HG02610 (cell line): ENCODE measurements at regions not wholly inside any gene's neighbourhood (a gene's known extent, or its start where the extent isn't known, plus 50 kb on each side); places are given as distances from the start of the nearest gene placed in this dataset.
"Not testable (repeated sequence)": the region's sequence is repeated elsewhere in the genome, so short reads cannot be mapped to it uniquely, and the experiment has no call there.

Source experiments
- ATAC-seq: cut with Tn5 transposase; IDR thresholded peaks from one replicate; pipeline ENCODE4 v1.9.1; 2021; ENCODE audit warnings: mild to moderate bottlenecking, moderate library complexity; ENCODE audit not compliant: unreplicated experiment

DNA sequence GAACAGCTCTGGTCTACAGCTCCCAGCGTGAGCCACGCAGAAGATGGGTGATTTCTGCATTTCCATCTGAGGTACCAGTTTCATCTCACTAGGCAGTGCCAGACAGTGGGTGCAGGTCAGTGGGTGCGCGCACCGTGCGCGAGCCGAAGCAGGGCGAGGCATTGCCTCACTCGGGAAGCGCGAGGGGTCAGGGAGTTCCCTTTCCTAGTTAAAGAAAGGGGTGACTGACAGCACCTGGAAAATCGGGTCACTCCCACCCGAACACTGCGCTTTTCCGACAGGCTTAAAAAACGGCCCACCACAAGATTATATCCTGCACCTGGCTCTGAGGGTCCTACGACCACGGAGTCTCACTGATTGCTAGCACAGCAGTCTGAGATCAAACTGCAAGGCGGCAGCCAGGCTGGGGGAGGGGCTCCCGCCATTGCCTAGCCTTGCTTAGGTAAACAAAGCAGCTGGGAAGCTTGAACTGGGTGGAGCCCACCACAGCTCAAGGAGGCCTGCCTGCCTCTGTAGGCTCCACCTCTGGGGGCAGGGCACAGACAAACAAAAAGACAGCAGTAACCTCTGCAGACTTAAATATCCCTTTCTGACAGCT, 325.0 kb upstream of the CHST9 start:
- ATAC-seq, result not testable (repeated sequence)

DNA sequence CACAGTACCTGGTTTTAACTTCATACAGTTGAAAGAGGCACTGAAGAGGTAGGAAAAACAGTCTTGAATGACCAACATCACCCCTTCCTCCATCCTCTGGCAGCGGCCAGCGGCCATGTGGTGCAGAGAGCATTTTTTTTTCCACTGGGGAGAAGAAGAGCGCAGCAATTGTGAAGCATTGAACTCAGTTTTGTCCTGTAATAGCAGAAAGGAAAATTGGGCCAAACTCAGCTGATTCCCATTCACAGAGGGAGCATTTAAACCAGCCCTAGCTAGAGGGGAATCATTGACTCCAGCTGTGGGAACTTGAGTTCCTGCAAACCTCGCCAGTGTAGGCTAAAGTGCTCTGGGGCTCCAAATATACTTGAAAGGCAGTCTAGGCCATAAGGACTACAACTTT, 316.6 kb upstream of the CHST9 start:
- ATAC-seq, result no peak

DNA sequence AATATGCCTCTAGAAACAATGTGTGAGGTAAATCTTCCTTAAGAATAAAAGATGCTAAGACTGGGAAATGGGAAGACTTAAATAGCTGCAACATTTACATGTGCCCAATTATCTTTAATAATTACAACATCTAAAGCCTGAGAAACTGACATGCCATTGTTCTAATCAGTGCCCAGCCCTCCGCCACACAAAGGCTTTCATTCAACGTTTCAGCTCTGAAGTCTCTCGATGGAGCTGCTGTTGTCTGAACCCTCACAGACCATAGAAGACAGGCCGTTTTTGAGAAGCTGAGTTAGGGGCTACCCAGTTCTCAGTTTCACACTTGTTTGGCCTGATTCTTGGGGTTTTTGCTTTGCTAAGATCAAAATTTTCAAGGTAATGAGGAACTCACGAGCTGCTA, 315.4 kb upstream of the CHST9 start:
- ATAC-seq, result no peak

DNA sequence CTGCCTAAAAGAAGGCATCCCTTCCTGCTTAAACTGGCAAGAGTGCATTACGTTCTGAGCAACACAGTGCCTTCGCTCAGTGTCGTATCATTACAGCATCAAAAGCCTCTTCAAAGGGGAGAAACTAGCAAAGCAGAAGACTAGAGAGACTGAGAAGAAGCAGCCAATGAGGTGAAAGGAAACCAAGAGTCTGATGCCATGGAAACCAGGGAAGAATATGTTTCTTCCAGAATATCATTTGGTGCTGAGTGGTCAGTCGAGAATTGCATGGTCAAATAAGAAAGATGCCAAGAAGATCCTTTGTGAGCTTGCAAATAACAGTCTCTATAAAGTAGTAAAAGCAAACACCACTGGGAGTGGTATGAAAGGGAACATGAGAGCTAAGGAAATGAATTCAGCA, 312.1 kb upstream of the CHST9 start:
- ATAC-seq, result no peak

DNA sequence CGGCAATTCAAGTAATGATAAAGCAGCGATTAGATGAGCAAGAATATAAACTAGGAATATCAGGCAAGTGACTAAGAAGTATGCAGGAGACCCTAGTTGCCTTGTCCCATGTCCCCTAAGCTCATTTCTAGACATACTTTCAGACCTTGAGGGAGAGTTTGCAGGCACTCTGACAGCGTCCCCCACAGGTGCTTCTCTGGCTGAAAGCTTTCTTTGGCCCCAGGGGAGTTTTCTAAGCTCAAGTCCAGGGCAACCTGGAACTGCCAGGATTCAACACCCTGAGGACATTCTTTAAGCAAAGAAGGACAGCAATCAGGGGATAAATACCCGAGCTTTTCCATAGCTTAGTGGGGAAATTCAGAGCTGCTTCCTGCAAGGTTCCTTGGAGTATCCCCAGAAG, 308.1 kb upstream of the CHST9 start:
- no peak for ATAC-seq

DNA sequence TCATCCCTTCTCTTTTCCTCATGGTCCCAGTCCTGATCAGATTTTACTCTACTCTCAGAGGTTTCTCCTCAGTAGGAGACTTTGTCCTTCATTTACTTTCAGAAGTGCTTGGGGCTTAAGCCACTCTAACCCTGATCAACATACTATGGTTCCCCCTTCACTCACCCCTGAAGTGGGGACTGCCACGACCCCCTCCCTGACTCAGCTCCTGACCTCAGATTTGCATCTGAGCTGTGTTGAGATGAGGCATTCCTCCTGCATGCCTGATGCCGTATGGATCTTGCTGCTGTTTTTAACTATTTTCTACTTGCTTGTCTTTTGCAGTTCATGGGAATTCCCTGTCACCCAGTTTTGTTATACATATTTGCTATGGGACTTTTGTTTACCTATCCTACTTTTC, 306.7 kb upstream of the CHST9 start:
- ATAC-seq, result peak; percentile 92

DNA sequence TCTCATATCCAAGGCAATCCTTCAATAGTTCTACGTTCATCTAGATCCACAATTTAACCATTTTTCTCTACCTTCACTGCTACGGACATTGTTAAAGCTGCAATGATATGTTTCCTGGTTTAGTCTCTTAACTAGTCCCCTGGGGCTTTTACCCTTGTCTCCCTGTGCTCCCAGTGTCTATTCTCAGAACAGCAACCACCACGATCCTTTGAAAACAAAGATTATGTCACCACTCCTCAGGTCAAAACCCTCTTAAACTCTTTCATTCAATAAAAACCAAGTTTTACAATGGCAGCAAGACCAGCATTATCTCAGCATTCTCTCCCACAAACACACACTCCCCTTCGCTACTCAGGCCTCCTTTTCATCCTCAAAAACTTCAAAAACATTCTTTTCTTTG, 298.2 kb upstream of the CHST9 start:
- no peak for ATAC-seq

DNA sequence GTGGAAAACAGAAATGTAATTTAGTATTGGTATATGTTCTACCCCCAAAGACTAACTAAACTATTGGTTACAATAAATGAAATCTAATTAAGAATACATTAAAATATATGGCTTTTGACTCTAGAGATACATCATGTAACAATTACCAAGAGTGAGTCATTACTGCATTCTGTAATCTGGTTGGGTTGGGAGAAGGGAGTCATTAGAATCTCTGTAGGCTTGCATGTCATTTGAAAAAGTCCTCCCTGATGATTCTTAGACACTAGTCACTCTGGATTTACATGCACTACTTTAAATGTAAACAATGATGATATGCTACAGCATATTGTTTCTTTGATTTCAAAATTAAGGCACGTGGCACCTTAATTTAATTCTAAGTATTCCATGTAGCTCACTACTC, 293.4 kb upstream of the CHST9 start:
- no peak for ATAC-seq

DNA sequence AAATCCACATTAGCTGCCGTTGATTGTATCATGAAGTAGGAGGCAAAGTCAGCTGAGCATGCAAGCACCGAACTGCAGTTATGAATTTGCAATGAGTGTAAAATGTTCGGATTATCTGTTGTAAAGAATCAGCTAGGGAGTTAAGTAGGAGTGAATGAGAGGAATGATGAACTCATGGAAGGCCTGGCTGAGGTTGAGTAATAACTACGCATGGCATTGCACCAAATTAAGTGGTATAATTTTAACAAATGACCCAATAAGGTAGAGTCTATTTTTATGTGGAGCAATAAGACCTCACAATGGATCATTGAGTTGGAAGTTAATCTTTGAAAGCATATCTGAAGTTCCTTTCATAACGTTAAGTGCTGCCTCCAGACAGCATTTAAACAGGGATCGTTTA, 288.2 kb upstream of the CHST9 start:
- no peak for ATAC-seq

DNA sequence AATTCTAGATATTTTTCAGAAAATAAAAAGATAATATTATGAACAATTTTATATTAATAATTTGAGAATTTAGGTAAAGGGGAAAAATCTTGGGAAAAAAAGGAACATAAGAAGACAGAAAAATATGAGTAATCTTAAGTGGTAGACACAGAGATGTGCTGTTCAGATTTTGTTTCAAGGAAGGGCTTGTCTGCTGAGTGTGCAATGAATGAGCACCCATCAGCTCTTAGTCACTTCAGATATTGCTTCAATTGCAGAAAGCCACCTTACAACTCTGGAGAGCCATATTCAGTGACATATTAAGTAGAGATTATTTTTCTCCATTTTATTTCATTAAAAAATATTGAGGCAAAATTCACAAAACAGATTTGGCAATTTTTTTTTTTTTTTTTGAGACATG, 282.0 kb upstream of the CHST9 start:
- no peak for ATAC-seq

DNA sequence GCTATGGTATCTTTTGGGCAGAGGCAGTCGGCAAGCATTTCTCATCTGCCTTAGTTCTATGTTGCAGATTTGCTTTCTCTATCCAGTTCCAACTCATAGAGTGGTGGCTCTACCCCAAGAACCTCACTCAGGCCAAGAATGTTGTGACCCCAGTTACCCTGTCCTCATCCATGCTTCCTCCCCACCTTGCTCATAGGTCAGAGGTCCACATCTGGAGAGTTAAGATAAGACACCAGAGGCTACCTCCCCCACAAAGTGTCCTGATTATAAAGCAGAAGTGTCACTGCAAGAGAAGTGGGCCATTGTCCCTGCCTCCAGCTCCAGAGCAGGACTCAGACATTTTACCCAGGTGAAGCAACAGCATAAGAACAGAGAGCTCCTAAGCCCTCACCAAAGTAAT, 276.8 kb upstream of the CHST9 start:
- no peak for ATAC-seq

DNA sequence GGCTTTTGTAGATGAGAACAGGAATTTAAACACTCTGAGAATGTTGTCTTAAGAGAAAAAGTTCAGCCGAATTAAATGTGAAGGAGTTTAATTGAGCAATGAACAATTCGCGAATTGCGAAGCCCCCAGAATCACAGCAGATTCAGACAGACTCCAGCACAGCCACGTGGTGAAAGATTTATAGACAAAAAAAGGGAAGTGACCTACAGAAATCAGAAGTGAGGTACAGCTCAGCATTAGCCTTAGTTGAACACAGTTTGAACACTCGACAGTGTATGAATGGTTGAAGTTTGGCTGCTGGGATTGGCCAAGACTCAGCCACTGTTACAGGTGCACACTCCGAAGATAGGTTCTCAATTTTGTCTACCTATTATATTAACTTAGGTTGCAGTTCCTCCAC, 264.0 kb upstream of the CHST9 start:
- ATAC-seq, result no peak

DNA sequence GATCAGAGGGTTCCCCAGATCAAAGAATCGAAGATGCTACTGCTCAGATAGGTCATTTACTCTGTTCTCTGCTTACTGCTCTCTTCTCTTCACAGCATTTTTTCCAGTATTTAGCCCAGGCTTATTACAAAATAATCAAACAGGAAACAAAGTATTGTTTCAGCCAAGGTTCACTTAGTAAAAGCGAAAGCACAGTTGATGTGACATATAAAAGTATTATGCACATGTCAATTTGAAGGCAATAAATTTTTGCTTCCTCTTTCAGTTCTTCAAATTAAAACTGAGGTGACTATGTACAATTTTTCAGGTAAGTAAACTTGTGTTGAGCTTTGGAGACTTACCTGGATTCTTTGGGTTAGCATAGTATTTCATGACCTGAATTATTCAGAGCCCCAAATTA, 262.8 kb upstream of the CHST9 start:
- ATAC-seq, result no peak

DNA sequence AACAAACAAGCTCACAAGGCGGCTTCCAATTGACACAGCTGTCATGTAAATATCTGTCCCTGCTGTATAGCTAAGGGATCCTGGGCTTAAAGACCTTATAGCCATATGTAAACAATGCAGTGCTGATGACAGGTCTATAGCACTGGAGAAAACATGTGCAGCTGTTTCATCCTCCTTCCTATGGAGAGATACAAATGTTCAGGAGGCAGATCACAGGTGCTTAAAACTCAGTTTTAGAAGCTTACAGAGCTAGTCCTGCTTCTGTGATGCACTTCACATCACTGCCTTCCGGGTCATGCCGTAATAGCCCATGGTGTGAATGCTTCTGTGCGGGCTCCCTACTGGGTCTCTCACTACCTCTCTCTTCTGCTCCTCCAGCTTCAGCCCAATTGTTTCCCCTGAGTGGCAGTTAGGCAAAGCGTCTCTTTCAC, 262.4 kb upstream of the CHST9 start:
- no peak for ATAC-seq

DNA sequence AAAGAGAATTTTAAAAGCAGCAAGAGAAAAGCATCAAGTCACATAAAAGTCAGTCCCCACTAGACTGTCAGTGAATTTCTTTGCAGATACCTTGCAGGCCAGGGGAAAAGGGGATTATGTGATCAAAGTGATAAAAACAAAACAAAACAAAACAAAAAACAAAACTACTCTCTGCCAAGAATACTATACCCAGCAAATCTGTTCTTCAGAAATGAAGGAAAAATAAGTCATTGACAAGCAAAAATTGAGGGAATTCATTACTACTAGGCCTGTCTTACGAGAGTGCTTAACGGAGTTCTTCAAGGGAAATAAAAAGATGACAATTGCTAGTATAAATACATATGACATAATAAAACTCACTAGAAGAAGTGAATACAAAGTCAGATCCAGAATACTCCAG, 245.5 kb upstream of the CHST9 start:
- ATAC-seq, result no peak

DNA sequence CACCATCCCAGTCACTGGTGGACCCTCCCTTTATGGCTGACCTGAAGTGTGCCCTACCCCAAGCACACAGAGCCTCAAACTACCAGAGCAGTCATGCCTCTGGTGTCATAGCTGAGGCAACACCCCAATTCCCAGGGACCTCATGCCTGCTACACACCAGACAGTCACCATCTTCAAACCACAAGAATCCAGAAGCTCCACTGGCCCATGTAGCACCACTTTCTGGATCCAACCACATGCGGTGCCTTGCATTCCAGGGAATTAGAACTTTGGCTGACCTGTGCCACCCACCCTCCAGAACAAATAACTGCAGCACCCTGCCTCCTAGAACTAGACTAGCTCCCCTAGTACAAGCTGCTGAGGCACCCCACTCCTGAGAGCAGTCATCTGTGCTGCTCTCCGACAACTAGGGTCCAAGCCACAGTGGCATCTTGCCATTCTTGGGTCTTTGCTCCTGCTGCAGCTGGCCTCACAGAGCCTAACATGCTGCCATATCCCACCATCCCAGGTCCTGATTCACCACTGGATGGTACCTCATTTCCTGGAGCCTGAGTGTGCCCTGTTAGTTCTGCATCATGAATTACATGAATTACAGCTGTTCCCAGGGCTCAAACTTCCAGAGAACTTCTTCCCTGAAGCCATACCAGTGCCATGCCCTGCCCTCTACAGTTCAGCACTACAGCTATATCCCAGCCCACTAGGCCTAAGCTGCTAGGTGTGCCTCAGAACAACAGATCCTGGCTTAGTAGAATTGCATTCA, 243.8 kb upstream of the CHST9 start:
- ATAC-seq, result no peak

DNA sequence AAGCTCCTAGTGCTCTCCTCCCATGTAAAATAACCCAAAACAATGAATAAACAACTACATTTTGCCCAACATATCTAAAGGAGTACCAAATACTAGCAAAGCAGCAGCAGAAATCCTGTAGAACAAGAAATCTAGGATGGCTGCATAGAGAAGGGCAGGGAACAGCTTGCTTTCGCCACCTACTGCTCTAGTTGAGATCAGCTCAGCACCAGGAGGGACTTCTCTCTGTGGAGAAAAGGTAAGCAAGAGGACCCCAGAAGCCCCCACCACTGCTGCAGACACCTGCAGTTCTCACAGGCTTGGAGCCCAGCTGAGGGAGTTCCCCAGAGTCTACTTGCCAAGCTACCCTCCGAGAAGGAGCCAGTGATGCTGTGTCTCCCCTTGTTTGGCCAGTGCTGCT, 243.0 kb upstream of the CHST9 start:
- ATAC-seq, result no peak

DNA sequence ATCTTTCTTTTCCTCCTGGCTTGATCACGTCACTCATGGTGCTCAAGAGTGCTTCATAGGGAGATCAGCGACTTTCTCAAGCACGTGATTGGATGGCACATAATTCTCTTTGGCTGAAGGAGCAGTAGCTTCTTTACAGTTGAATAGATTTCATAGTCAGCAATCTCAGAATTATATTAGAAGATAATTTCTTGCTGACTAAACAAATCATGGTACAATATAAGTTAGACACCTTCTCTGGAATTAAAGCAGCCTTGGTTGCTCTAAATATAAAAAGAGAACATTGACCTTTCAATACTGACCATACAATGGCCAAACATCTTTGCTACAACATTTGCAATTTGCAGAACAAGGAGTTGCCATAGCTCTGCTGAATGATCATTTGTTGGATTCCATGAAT, 238.5 kb upstream of the CHST9 start:
- no peak for ATAC-seq

DNA sequence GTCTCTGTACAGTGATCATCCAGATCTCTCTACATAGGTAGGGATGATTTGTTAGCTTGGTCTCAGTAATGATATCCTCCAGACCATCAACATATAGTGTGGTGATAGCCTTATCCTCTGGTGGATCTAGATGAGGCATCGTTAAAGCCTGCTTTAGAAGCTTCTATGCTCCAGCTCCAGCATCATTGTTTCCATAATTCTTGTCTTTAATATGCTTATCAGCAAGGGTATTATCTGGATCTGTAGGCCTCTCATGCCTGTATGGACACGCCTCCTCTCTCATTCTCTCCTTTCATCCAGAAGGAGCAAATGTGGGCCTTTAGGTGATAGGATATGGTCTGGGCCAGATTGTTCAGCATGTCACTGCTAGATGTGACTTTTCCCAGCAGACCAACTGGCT, 234.5 kb upstream of the CHST9 start:
- no peak for ATAC-seq

DNA sequence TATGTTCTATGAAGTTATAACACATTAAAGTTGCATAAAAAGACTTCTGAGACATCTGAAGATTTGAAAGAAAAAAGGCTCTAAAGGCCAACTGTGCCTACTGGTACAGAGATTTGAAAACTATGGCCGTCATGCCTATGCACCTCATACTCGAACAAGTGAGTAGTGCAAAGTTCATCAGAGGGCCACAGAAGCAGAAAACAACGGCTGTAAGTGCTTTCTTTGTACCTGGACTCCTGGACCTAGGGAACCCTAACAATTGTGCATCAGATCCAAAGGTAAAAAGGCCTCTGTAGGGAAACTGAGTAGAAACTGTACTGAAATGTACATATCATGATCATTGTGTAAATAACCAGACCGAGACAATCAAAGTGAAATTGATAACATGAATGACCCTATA, 230.4 kb upstream of the CHST9 start:
- ATAC-seq, result no peak

DNA sequence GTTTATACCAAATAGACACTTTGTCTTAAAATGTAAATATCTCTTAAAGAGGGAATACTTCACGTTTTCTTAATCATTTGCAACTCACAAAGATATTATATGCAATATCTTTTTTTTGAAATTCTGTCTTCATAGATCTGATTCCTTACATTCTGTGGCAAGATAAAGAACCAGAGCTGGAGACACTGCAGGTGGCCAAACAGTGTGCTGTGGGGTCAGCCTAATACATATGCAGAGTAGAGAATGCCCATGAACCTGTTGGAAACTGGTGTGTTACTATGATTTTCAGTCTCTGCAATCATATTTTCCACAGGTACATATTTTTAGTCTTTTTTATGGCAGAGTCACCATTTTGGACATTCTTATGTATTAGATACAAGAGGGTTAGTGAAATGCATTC, 229.6 kb upstream of the CHST9 start:
- ATAC-seq, result no peak

DNA sequence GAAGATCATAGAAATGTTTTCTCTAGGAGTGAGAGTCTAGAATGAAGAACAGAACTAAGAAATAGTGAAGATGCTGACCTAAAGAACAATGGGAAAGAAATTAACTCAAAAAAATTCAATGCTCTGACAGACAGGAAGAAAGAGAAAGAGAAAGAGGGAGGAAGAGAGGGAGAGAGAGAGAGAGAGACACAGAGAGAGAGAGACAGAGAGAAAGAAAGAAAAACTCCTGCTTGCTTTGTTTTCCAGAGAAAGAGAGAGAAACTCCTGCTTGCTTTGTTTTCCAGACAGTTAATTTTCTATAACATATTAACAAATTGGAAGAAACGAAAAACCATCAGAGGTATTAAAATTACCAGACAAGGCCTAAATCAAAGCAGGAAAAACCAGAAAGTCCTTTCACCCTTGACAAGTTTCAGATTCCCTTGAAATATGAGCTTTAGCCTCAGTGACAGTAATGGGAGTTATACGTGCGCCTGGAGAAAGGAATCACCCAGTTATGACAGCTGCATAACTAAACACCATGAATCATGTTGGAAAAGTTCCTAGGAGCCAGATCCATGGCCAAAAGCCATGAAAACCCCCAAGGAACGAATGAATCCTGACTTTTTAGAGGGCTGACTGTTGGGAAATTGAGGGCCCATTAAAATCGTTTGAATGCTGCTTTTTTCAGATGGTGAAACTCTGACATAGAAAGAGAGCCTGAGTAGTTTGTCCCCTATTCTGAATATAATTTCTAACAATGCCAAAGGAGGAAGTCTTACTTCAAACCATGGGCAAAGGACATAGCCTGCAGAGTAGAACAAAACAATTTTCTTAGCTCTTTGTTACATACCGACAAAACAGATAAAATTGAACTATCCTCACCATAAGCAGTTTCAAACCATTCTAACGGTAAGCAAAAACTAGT, 228.6 kb upstream of the CHST9 start:
- no peak for ATAC-seq
